Skeletal muscle cell (primary cell): ENCODE measurements at regions not wholly inside any gene's neighbourhood (a gene's known extent, or its start where the extent isn't known, plus 50 kb on each side); places are given as distances from the start of the nearest gene placed in this dataset.
"Not testable (repeated sequence)": the region's sequence is repeated elsewhere in the genome, so short reads cannot be mapped to it uniquely, and the experiment has no call there.

ENCODE experiments used
- DNase-seq: peaks from one replicate; pipeline ENCODE4 v3.0.0-alpha.2; 2010; ENCODE audit warnings: low read depth
- H3K4me3 ChIP-seq: 2 replicates; pipeline ENCODE4 v1.5.1; 2011; ENCODE audit warnings: low read depth, mild to moderate bottlenecking, control low read depth, low read length, moderate library complexity

GRCh38 chrX:113009029-113009428 is 168.4 kb upstream of the AMOT start:
- no peak overlapping the region for H3K4me3 ChIP-seq
- DNase-seq, result no peak

- no peak overlapping the region for H3K4me3 ChIP-seq
These were observed 161.2 kb upstream of the AMOT start for GRCh38 chrX:113001836-113002235.

GRCh38 chrX:112997991-112998390 is 157.4 kb upstream of the AMOT start:
- DNase-seq, result no peak
- no peak overlapping the region for H3K4me3 ChIP-seq

More at GRCh38 chrX:113001836-113002235, 161.2 kb upstream of the AMOT start:
- DNase-seq, result no peak

- no peak overlapping the region for H3K4me3 ChIP-seq
- no peak for DNase-seq
These were observed 151.2 kb upstream of the AMOT start for GRCh38 chrX:112991801-112992200.

- DNase-seq, result no peak
- H3K4me3 ChIP-seq, result no peak overlapping the region
These were observed 139.2 kb upstream of the AMOT start for GRCh38 chrX:112979879-112980278.

- no peak for DNase-seq
- H3K4me3 ChIP-seq, result no peak overlapping the region
These were observed 127.9 kb upstream of the AMOT start for GRCh38 chrX:112968351-112969133.

- no peak overlapping the region for H3K4me3 ChIP-seq
- DNase-seq, result no peak
These were observed 127.3 kb upstream of the AMOT start for GRCh38 chrX:112967903-112968302.

- no peak overlapping the region for H3K4me3 ChIP-seq
- no peak for DNase-seq
These were observed 126.7 kb upstream of the AMOT start for GRCh38 chrX:112967341-112967740.

GRCh38 chrX:112961981-112962380 is 121.3 kb upstream of the AMOT start:
- H3K4me3 ChIP-seq, result no peak overlapping the region

GRCh38 chrX:112947981-112948615 is 107.5 kb upstream of the AMOT start:
- DNase-seq, result no peak
- no peak overlapping the region for H3K4me3 ChIP-seq

More at GRCh38 chrX:112961981-112962380, 121.3 kb upstream of the AMOT start:
- no peak for DNase-seq

- no peak overlapping the region for H3K4me3 ChIP-seq
- no peak for DNase-seq
These were observed 105.6 kb upstream of the AMOT start for GRCh38 chrX:112946227-112946626.

GRCh38 chrX:112945826-112946225 is 105.2 kb upstream of the AMOT start:
- H3K4me3 ChIP-seq, result no peak overlapping the region
- DNase-seq, result no peak

GRCh38 chrX:112941209-112941837 is 100.7 kb upstream of the AMOT start:
- no peak for DNase-seq
- no peak overlapping the region for H3K4me3 ChIP-seq

GRCh38 chrX:112935029-112935428 is 94.4 kb upstream of the AMOT start:
- DNase-seq, result no peak
- H3K4me3 ChIP-seq, result no peak overlapping the region

- DNase-seq, result no peak
- no peak overlapping the region for H3K4me3 ChIP-seq
These were observed 91.3 kb upstream of the AMOT start for GRCh38 chrX:112931900-112932299.

- no peak overlapping the region for H3K4me3 ChIP-seq
- DNase-seq, result no peak
These were observed 90.8 kb upstream of the AMOT start for GRCh38 chrX:112931478-112931877.

- not testable (repeated sequence) for H3K4me3 ChIP-seq, DNase-seq
These were observed 82.8 kb upstream of the AMOT start for GRCh38 chrX:112923381-112923780.

GRCh38 chrX:112913807-112914206 is 73.2 kb upstream of the AMOT start:
- no peak overlapping the region for H3K4me3 ChIP-seq
- DNase-seq, result no peak

- H3K4me3 ChIP-seq, result no peak overlapping the region
- no peak for DNase-seq
These were observed 69.8 kb upstream of the AMOT start for GRCh38 chrX:112910418-112910817.

- DNase-seq, result no peak
These were observed 61.5 kb upstream of the AMOT start for GRCh38 chrX:112901869-112902725.

More at GRCh38 chrX:112901869-112902725, 61.5 kb upstream of the AMOT start:
- no peak overlapping the region for H3K4me3 ChIP-seq
